GM12892 (cell line): ENCODE measurements at regions not wholly inside any gene's neighbourhood (a gene's known extent, or its start where the extent isn't known, plus 50 kb on each side); places are given as distances from the start of the nearest gene placed in this dataset.

ENCODE experiments used
- DNase-seq: peaks from one replicate; pipeline ENCODE4 v3.0.0; 2011; ENCODE audit not compliant: insufficient read length
- FAIRE-seq: peaks from 2 replicates; lab custom pipeline; 2011; peaks lifted over from hg19 to GRCh38; lab: Jason Lieb, UNC
- POLR2A ChIP-seq: IDR thresholded peaks from 2 replicates; pipeline ENCODE4 v1.6.1; 2011; ENCODE audit warnings: low read depth, low read length, control low read depth
- POLR2AphosphoS5 ChIP-seq: IDR thresholded peaks from 2 replicates; pipeline ENCODE4 v1.6.1; 2011; ENCODE audit warnings: low read depth, low read length, control low read depth
- TAF1 ChIP-seq: IDR thresholded peaks from 2 replicates; pipeline ENCODE4 v1.6.1; 2011; ENCODE audit warnings: low read depth, mild to moderate bottlenecking, control low read depth, low read length, borderline replicate concordance

DNA sequence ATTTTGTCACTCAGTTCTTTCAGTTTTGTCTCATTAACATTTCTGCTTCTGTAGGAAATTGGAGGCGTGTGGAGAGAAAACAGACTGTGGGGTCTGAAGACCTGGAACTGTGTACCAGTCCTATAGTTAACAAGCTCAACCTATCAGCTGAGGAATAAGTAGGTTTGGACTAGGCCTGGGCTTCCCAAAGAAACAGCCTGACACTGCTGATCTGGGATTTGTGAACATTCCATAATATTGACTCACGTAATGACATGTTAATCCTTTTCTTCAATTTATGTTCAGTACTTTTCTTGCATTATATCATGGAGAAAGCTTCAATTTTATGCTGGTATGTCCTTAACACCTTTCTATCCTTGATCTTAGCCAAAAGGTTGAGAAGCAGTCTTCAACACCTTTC lies 181.6 kb upstream of the RORA start:
- DNase-seq (no peak), FAIRE-seq (no peak)
- TF ChIP-seq POLR2AphosphoS5 (no peak), POLR2A (no peak), TAF1 (no peak)

GRCh38 chr15:61404567-61404966 lies 175.5 kb upstream of the RORA start:
- TF ChIP-seq POLR2A (no peak), TAF1 (no peak)
- no peak for DNase-seq
- FAIRE-seq, result no peak

DNA sequence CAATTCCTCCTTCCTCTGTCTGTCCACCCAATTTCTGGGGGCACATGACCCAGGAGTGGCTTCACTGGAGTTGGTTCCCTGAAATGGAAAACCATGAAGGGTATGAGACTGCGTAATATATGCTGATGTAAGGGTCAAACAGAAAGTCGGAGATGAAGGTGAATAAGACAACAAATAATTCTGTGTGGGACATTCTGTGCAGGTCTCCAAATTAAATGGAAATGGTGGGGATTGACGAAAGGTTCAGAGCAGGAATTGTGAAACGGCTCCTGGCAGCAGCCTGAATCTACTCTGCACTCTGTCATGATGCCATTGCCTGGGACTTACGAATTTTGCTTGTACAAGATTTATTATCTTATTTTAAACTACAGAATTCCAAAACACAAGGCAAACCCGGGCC lies 174.8 kb upstream of the RORA start:
- FAIRE-seq (no peak), DNase-seq (no peak)
- TF ChIP-seq TAF1 (no peak), POLR2AphosphoS5 (no peak), POLR2A (no peak)

- DNase-seq, result no peak
- TF ChIP-seq POLR2A (no peak), TAF1 (no peak), POLR2AphosphoS5 (no peak)
- no peak for FAIRE-seq
These were observed 173.0 kb upstream of the RORA start for GRCh38 chr15:61401903-61402698.

DNA sequence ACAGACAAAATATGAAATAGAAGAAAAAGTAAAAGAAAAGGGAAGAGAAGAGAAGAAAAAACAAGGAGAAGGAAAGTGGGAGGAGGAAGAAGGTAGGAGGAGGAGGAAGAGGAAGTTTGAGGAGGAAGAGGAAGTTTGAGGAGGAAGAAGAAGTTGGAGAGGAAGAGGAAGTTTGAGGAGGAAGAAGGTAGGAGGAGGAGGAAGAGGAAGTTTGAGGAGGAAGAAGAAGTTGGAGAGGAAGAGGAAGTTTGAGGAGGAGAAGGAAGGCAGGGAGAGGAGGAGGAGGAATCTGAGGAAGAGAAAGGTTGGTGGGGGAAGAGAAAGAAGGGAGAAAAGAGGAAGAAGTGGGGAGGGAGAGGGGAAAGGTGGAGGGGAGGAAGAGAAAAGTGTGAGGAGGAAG lies 169.2 kb upstream of the RORA start:
- FAIRE-seq (no peak), DNase-seq (no peak)
- no peak for TF ChIP-seq POLR2A

- TF ChIP-seq TAF1 (no peak), POLR2A (no peak), POLR2AphosphoS5 (no peak)
- no peak for FAIRE-seq
- DNase-seq, result no peak
These were observed 167.3 kb upstream of the RORA start for GRCh38 chr15:61396235-61396919.

GRCh38 chr15:61393949-61394348 lies 164.8 kb upstream of the RORA start:
- TF ChIP-seq POLR2A (no peak), TAF1 (no peak), POLR2AphosphoS5 (no peak)
- no peak for DNase-seq

GRCh38 chr15:61393524-61393923 lies 164.4 kb upstream of the RORA start:
- FAIRE-seq (no peak), DNase-seq (no peak)
- TF ChIP-seq TAF1 (no peak), POLR2A (no peak), POLR2AphosphoS5 (no peak)

More at GRCh38 chr15:61393949-61394348, 164.8 kb upstream of the RORA start:
- FAIRE-seq, result no peak

DNA sequence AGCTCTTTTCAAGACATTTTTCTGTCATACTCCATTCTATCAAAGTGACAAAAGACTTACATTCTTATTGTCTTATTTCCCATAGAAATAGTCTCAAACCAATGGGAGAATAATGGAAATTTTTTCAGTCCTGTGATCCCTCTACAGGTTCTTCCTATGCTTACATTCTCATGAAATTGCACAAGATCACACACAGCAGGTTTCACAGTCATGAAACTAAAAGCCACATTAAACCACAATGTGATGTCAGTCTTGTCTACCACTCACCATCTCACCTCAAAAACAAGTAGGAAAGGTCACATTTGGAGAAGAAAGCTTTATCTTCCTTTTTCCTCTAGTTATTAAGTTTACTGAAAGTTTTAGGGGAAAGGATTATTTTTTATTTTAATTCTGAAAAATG lies 161.0 kb upstream of the RORA start:
- TF ChIP-seq TAF1, result no peak
- TF ChIP-seq POLR2A, result no peak
- TF ChIP-seq POLR2AphosphoS5, result no peak
- FAIRE-seq (no peak), DNase-seq (no peak)

DNA sequence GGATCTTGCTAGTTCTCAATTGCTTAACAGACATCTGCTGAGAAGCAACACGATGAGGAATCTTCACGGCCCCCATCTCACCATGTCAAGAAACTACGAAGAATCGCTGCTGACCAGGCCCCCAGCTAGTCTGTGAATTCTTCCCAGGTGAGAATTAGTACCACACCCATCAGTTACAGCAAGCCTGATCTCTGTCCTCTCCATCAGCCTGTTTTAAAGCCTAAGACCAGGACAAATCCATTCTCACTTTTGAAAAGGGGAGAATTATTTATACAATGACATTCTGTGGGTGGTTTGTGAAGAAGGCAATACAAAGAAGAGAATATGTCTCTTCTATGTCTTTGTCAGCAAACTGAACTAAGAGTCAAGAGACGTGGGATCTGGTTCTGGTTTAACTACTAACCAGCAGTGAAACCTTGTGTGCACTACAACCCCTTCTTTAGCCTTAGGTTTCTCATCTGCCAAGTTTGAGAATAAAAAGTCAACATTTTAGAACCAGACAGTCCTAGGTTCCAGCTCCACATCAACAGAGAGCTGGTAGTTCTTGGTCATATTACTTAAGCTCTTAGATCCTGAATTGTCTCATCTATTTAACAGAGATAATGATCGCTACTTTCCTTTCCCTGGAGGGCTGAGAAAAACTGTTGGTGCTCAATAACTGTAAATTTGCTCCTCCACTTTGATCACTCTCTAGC lies 160.4 kb upstream of the RORA start:
- FAIRE-seq, result no peak
- TF ChIP-seq POLR2A (no peak), POLR2AphosphoS5 (no peak), TAF1 (no peak)
- no peak for DNase-seq

- DNase-seq (no peak), FAIRE-seq (no peak)
- TF ChIP-seq POLR2AphosphoS5, result no peak
- TF ChIP-seq TAF1, result no peak
- no peak for TF ChIP-seq POLR2A
These were observed 158.6 kb upstream of the RORA start for GRCh38 chr15:61387675-61388074.
